Natural killer cell treated with Interleukin-12 subunit alpha and Interleukin-12 subunit beta and Interleukin-15 and Interleukin-18, amount 100 ng/mL, for 72 hours (primary cell): ENCODE measurements at regions not wholly inside any gene's neighbourhood (a gene's known extent, or its start where the extent isn't known, plus 50 kb on each side); places are given as distances from the start of the nearest gene placed in this dataset.
"Not testable (repeated sequence)": the region's sequence is repeated elsewhere in the genome, so short reads cannot be mapped to it uniquely, and the experiment has no call there.

Experiments
- ATAC-seq, 2 donors: fragments of 150-1000 bp; cut with Tn5 transposase in 1 of 2; sonication (Bioruptor Pico), chemical (Tn5 transposase) in 1 of 2; 2 replicates each; pipeline ENCODE4 v1.10.0; 2021
- DNase-seq: peaks from one replicate; pipeline ENCODE4 v3.0.0; 2022; ENCODE audit warnings: low spot score
- H3K27ac Mint-ChIP-seq, 2 donors: 1 replicate in 1 of 2; 2 replicates in 1 of 2; pipeline ENCODE4 v1.8.0; 2022; ENCODE audit warnings: mixed read lengths in 2 of 2, mild to moderate bottlenecking in 1 of 2, moderate library complexity in 1 of 2
- H3K27me3 Mint-ChIP-seq, 2 donors: 1 replicate in 1 of 2; 2 replicates in 1 of 2; pipeline ENCODE4 v1.8.0; 2022; ENCODE audit warnings: mixed read lengths in 2 of 2
- H3K36me3 Mint-ChIP-seq: one replicate; pipeline ENCODE4 v1.8.0; 2022; ENCODE audit warnings: mixed read lengths
- H3K4me1 Mint-ChIP-seq, 2 donors: 1 replicate in 1 of 2; 2 replicates in 1 of 2; pipeline ENCODE4 v1.8.0; 2022; ENCODE audit warnings: low read depth in 2 of 2, mixed read lengths in 2 of 2, mild to moderate bottlenecking in 1 of 2
- H3K4me3 Mint-ChIP-seq: one replicate; pipeline ENCODE4 v1.8.0; 2022; ENCODE audit warnings: mixed read lengths
- H3K9me3 Mint-ChIP-seq: 2 replicates; pipeline ENCODE4 v1.8.0; 2022; ENCODE audit warnings: mixed read lengths

- Mint-ChIP-seq H3K9me3 (peaks cover 3% of the 10 kb centered on the region), H3K27ac (no peak overlapping the region), H3K27me3 (no peaks in the 10 kb centered on the region), H3K4me1 (no peaks in the 10 kb centered on the region), H3K4me3 (no peak overlapping the region), H3K36me3 (no peaks in the 10 kb centered on the region)
- ATAC-seq = no peak
- no peak for DNase-seq
Measured at GRCh38 chr14:44730860-44731259, 223.8 kb upstream of the FSCB start.

- H3K9me3 Mint-ChIP-seq = peaks cover 17% of the 10 kb centered on the region
- not testable (repeated sequence) for H3K27ac Mint-ChIP-seq, H3K27me3 Mint-ChIP-seq, DNase-seq, H3K36me3 Mint-ChIP-seq, H3K4me3 Mint-ChIP-seq, H3K4me1 Mint-ChIP-seq, ATAC-seq
Measured at GRCh38 chr14:44721395-44721794, 214.3 kb upstream of the FSCB start.

- Mint-ChIP-seq H3K27ac (no peak overlapping the region), H3K4me1 (no peaks in the 10 kb centered on the region), H3K27me3 (no peaks in the 10 kb centered on the region), H3K9me3 (peaks cover 23% of the 10 kb centered on the region), H3K4me3 (no peak overlapping the region), H3K36me3 (peaks cover 7% of the 10 kb centered on the region)
- no peak for DNase-seq
- ATAC-seq = no peak
Measured at GRCh38 chr14:44720707-44721106, 213.6 kb upstream of the FSCB start.

GRCh38 chr14:44712024-44712815 is 205.1 kb upstream of the FSCB start:
- DNase-seq = no peak
- Mint-ChIP-seq H3K9me3 (peaks cover 12% of the 10 kb centered on the region), H3K27ac (no peak overlapping the region), H3K36me3 (no peaks in the 10 kb centered on the region), H3K4me3 (no peak overlapping the region), H3K4me1 (no peaks in the 10 kb centered on the region), H3K27me3 (no peaks in the 10 kb centered on the region)
- no peak for ATAC-seq

GRCh38 chr14:44701563-44702263 is 194.6 kb upstream of the FSCB start:
- Mint-ChIP-seq H3K4me3 (no peak overlapping the region), H3K4me1 (no peaks in the 10 kb centered on the region), H3K9me3 (peaks cover 8% of the 10 kb centered on the region), H3K27ac (no peak overlapping the region), H3K27me3 (no peaks in the 10 kb centered on the region), H3K36me3 (no peaks in the 10 kb centered on the region)
- DNase-seq (no peak), ATAC-seq (no peak)

GRCh38 chr14:44700694-44701093 is 193.6 kb upstream of the FSCB start:
- H3K27ac Mint-ChIP-seq = no peak overlapping the region
- ATAC-seq = no peak
- no peaks in the 10 kb centered on the region for H3K36me3 Mint-ChIP-seq
- DNase-seq = no peak
- peaks cover 11% of the 10 kb centered on the region for H3K9me3 Mint-ChIP-seq
- no peaks in the 10 kb centered on the region for H3K27me3 Mint-ChIP-seq
- H3K4me3 Mint-ChIP-seq = no peak overlapping the region
- no peaks in the 10 kb centered on the region for H3K4me1 Mint-ChIP-seq

- Mint-ChIP-seq H3K27me3 (no peaks in the 10 kb centered on the region), H3K27ac (no peak overlapping the region), H3K9me3 (peaks cover 13% of the 10 kb centered on the region), H3K4me3 (no peak overlapping the region), H3K4me1 (no peaks in the 10 kb centered on the region), H3K36me3 (no peaks in the 10 kb centered on the region)
- no peak for ATAC-seq
- DNase-seq = no peak
Measured at GRCh38 chr14:44700184-44700583, 193.1 kb upstream of the FSCB start.

GRCh38 chr14:44699391-44699790 is 192.3 kb upstream of the FSCB start:
- Mint-ChIP-seq H3K27me3 (no peaks in the 10 kb centered on the region), H3K36me3 (no peaks in the 10 kb centered on the region), H3K27ac (no peak overlapping the region), H3K4me3 (no peak overlapping the region), H3K9me3 (peaks cover 17% of the 10 kb centered on the region), H3K4me1 (no peaks in the 10 kb centered on the region)
- ATAC-seq (no peak), DNase-seq (no peak)

- Mint-ChIP-seq H3K36me3 (no peaks in the 10 kb centered on the region), H3K27me3 (no peaks in the 10 kb centered on the region), H3K9me3 (peaks cover 10% of the 10 kb centered on the region), H3K27ac (no peak overlapping the region), H3K4me1 (no peaks in the 10 kb centered on the region), H3K4me3 (no peak overlapping the region)
- ATAC-seq (no peak), DNase-seq (no peak)
Measured at GRCh38 chr14:44669496-44669895, 162.4 kb upstream of the FSCB start.

- no peak for DNase-seq
- ATAC-seq = no peak
- Mint-ChIP-seq H3K27me3 (no peaks in the 10 kb centered on the region), H3K4me3 (no peak overlapping the region), H3K36me3 (no peaks in the 10 kb centered on the region), H3K27ac (no peak overlapping the region), H3K9me3 (peaks cover 8% of the 10 kb centered on the region), H3K4me1 (peaks cover 0 to 4% of the 10 kb centered on the region in 2 donors)
Measured at GRCh38 chr14:44663136-44663535, 156.1 kb upstream of the FSCB start.

GRCh38 chr14:44662250-44662891 is 155.3 kb upstream of the FSCB start:
- H3K36me3 Mint-ChIP-seq = no peaks in the 10 kb centered on the region
- H3K27ac Mint-ChIP-seq = no peak overlapping the region
- no peak overlapping the region for H3K4me3 Mint-ChIP-seq
- H3K27me3 Mint-ChIP-seq = no peaks in the 10 kb centered on the region
- H3K9me3 Mint-ChIP-seq = peaks cover 8% of the 10 kb centered on the region
- H3K4me1 Mint-ChIP-seq = peaks cover 0 to 4% of the 10 kb centered on the region in 2 donors
- DNase-seq (no peak), ATAC-seq (no peak)

GRCh38 chr14:44658389-44658696 is 151.3 kb upstream of the FSCB start:
- no peak overlapping the region for H3K4me3 Mint-ChIP-seq
- H3K36me3 Mint-ChIP-seq = no peaks in the 10 kb centered on the region
- no peak overlapping the region for H3K27ac Mint-ChIP-seq
- H3K27me3 Mint-ChIP-seq = no peaks in the 10 kb centered on the region
- no peak for DNase-seq
- H3K9me3 Mint-ChIP-seq = peaks cover 8% of the 10 kb centered on the region
- peaks cover 0 to 4% of the 10 kb centered on the region in 2 donors for H3K4me1 Mint-ChIP-seq
- ATAC-seq = no peak

GRCh38 chr14:44657696-44658388 is 150.8 kb upstream of the FSCB start:
- DNase-seq = no peak
- Mint-ChIP-seq H3K4me3 (no peak overlapping the region), H3K9me3 (peaks cover 8% of the 10 kb centered on the region), H3K36me3 (no peaks in the 10 kb centered on the region), H3K27me3 (no peaks in the 10 kb centered on the region), H3K27ac (no peak overlapping the region), H3K4me1 (peaks cover 0 to 4% of the 10 kb centered on the region in 2 donors)
- ATAC-seq = no peak

GRCh38 chr14:44657203-44657602 is 150.1 kb upstream of the FSCB start:
- peaks cover 8% of the 10 kb centered on the region for H3K9me3 Mint-ChIP-seq
- H3K4me3 Mint-ChIP-seq = no peak overlapping the region
- ATAC-seq = no peak
- H3K27me3 Mint-ChIP-seq = no peaks in the 10 kb centered on the region
- H3K27ac Mint-ChIP-seq = no peak overlapping the region
- H3K36me3 Mint-ChIP-seq = no peaks in the 10 kb centered on the region
- peaks cover 0 to 2% of the 10 kb centered on the region in 2 donors for H3K4me1 Mint-ChIP-seq
- no peak for DNase-seq
